ENCODE measurements at regions not wholly inside any gene's neighbourhood (a gene's known extent, or its start where the extent isn't known, plus 50 kb on each side); places are given as distances from the start of the nearest gene placed in this dataset.

GRCh38 chr10:4673279-4674040 is 152.5 kb upstream of the AKR1E2 start:
- DNase-seq (ENCODE audit: low spot score) (no peak), ATAC-seq (no peak)
- TF ChIP-seq SP1 (CRISPR knock-in tag; conservative IDR thresholded peaks at IDR 0.05) (no peak), NFATC4 (CRISPR knock-in tag; IDR thresholded peaks at IDR 0.05) (no peak), CDX4 (CRISPR knock-in tag; IDR thresholded peaks at IDR 0.05; ENCODE audit: borderline replicate concordance) (no peak), AFF4 (CRISPR knock-in tag; IDR thresholded peaks at IDR 0.05; ENCODE audit: borderline replicate concordance) (no peak), NFYB (CRISPR knock-in tag; conservative IDR thresholded peaks at IDR 0.05; ENCODE audit: low read depth) (no peak), ELF4 (CRISPR knock-in tag; IDR thresholded peaks at IDR 0.05; ENCODE audit: low read depth) (no peak), ZNF425 (CRISPR knock-in tag; conservative IDR thresholded peaks at IDR 0.05) (no peak), KAT7 (CRISPR knock-in tag; IDR thresholded peaks at IDR 0.05; ENCODE audit: borderline replicate concordance) (no peak), GTF2I (CRISPR knock-in tag; conservative IDR thresholded peaks at IDR 0.05) (no peak), ETV6 (CRISPR knock-in tag; IDR thresholded peaks at IDR 0.05) (no peak), IRF1 (CRISPR knock-in tag; IDR thresholded peaks at IDR 0.05) (no peak), STAT6 (CRISPR knock-in tag; conservative IDR thresholded peaks at IDR 0.05; ENCODE audit: low read depth) (no peak), FOXP4 (CRISPR knock-in tag; IDR thresholded peaks at IDR 0.05) (no peak)
- no peak overlapping the region for H3K27ac Mint-ChIP-seq
- ChIA-PET POLR2A (no interaction called here), CTCF (no interaction called here)
- no peak overlapping the region for H3K4me3 Mint-ChIP-seq
- H3K4me1 Mint-ChIP-seq = no peaks in the 10 kb centered on the region
- no peaks in the 10 kb centered on the region for H3K36me3 Mint-ChIP-seq
- H3K27me3 Mint-ChIP-seq (ENCODE audit: low read depth) = no peaks in the 10 kb centered on the region
- H3K9me3 Mint-ChIP-seq = no peaks in the 10 kb centered on the region
